DMS79 (cell line): ENCODE measurements at regions not wholly inside any gene's neighbourhood (a gene's known extent, or its start where the extent isn't known, plus 50 kb on each side); places are given as distances from the start of the nearest gene placed in this dataset.

ENCODE experiments used
- DNase-seq: peaks from one replicate; lab custom pipeline; 2025; lab: John Stamatoyannopoulos, UW

GRCh38 chr20:21653628-21654027, 51.8 kb upstream of the PAX1 start:
- no peak for DNase-seq

- no peak for DNase-seq
Measured at GRCh38 chr20:21643417-21643816, 62.0 kb upstream of the PAX1 start.

- DNase-seq, result no peak
Measured at GRCh38 chr20:21640556-21640955, 64.9 kb upstream of the PAX1 start.

GRCh38 chr20:21633829-21634228, 71.6 kb upstream of the PAX1 start:
- no peak for DNase-seq

- no peak for DNase-seq
Measured at GRCh38 chr20:21632735-21633053, 72.8 kb upstream of the PAX1 start.

- DNase-seq, result no peak
Measured at GRCh38 chr20:21632031-21632734, 73.3 kb upstream of the PAX1 start.

GRCh38 chr20:21628800-21629199, 76.7 kb upstream of the PAX1 start:
- no peak for DNase-seq

GRCh38 chr20:21623781-21624094, 81.7 kb upstream of the PAX1 start:
- no peak for DNase-seq

GRCh38 chr20:21623074-21623780, 82.2 kb upstream of the PAX1 start:
- DNase-seq, result no peak

- DNase-seq, result no peak
Measured at GRCh38 chr20:21622097-21622857, 83.2 kb upstream of the PAX1 start.

- DNase-seq, result no peak
Measured at GRCh38 chr20:21618759-21619416, 86.6 kb upstream of the PAX1 start.

GRCh38 chr20:21615617-21616080, 89.8 kb upstream of the PAX1 start:
- no peak for DNase-seq

- no peak for DNase-seq
Measured at GRCh38 chr20:21614980-21615379, 90.5 kb upstream of the PAX1 start.

GRCh38 chr20:21613512-21613911, 92.0 kb upstream of the PAX1 start:
- peak; percentile 4 for DNase-seq

- DNase-seq, result no peak
Measured at GRCh38 chr20:21609981-21610380, 95.5 kb upstream of the PAX1 start.

- DNase-seq, result no peak
Measured at GRCh38 chr20:21609221-21609620, 95.4 kb upstream of the NKX2-2 start.

GRCh38 chr20:21608777-21609176, 94.9 kb upstream of the NKX2-2 start:
- no peak for DNase-seq

GRCh38 chr20:21607971-21608725, 94.3 kb upstream of the NKX2-2 start:
- DNase-seq, result peak; percentile 14

- DNase-seq, result no peak
Measured at GRCh38 chr20:21601799-21602198, 87.9 kb upstream of the NKX2-2 start.

- no peak for DNase-seq
Measured at GRCh38 chr20:21586682-21587081, 72.8 kb upstream of the NKX2-2 start.

GRCh38 chr20:21583486-21584168, 69.8 kb upstream of the NKX2-2 start:
- peak; percentile 12 for DNase-seq
